NB4 (cell line): ENCODE measurements at regions not wholly inside any gene's neighbourhood (a gene's known extent, or its start where the extent isn't known, plus 50 kb on each side); places are given as distances from the start of the nearest gene placed in this dataset.
"Not testable (repeated sequence)": the region's sequence is repeated elsewhere in the genome, so short reads cannot be mapped to it uniquely, and the experiment has no call there.

ENCODE experiments used
- MYC ChIP-seq: IDR thresholded peaks from 2 replicates; pipeline ENCODE4 v1.6.1; 2011; ENCODE audit warnings: low read depth, low read length
- POLR2A ChIP-seq: IDR thresholded peaks from 2 replicates; pipeline ENCODE4 v1.6.1; 2011; ENCODE audit warnings: mild to moderate bottlenecking; ENCODE audit not compliant: insufficient read length; ENCODE audit errors: extremely low read depth
- TF ChIP-seq, protein P1 (sequence below): IDR thresholded peaks from one replicate; pipeline ENCODE4 v1.5.1; 2012; ENCODE audit warnings: low read depth, low read length
- TF ChIP-seq, protein P2 (sequence below): IDR thresholded peaks from 2 replicates; pipeline ENCODE4 v1.6.1; 2011; ENCODE audit warnings: low read depth, low read length

DNA sequence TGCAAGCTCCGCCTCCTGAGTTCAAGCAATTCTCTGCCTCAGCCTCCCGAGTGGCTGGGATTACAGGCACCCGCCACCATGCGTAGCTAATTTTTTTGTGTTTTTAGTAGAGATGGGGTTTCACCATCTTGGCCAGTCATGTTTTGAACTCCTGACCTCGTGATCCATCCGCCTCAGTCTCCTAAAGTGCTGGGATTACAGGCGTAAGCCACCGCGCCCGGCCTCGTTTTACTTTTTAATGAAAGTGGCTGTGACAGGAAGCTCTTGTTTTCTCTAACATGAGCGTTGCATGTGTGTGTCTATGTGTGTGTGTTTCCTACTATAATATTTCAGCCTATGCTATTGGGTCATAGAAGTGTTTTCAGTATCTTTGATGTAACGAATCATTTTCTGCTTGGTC, 613.3 kb downstream of the GRXCR1 start:
- TF ChIP-seq, protein P1, sequence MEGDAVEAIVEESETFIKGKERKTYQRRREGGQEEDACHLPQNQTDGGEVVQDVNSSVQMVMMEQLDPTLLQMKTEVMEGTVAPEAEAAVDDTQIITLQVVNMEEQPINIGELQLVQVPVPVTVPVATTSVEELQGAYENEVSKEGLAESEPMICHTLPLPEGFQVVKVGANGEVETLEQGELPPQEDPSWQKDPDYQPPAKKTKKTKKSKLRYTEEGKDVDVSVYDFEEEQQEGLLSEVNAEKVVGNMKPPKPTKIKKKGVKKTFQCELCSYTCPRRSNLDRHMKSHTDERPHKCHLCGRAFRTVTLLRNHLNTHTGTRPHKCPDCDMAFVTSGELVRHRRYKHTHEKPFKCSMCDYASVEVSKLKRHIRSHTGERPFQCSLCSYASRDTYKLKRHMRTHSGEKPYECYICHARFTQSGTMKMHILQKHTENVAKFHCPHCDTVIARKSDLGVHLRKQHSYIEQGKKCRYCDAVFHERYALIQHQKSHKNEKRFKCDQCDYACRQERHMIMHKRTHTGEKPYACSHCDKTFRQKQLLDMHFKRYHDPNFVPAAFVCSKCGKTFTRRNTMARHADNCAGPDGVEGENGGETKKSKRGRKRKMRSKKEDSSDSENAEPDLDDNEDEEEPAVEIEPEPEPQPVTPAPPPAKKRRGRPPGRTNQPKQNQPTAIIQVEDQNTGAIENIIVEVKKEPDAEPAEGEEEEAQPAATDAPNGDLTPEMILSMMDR: not testable (repeated sequence)
- TF ChIP-seq POLR2A, MYC: not testable (repeated sequence)
- TF ChIP-seq, protein P2, sequence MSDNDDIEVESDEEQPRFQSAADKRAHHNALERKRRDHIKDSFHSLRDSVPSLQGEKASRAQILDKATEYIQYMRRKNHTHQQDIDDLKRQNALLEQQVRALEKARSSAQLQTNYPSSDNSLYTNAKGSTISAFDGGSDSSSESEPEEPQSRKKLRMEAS: not testable (repeated sequence)
